Keratinocyte (primary cell): ENCODE measurements at regions not wholly inside any gene's neighbourhood (a gene's known extent, or its start where the extent isn't known, plus 50 kb on each side); places are given as distances from the start of the nearest gene placed in this dataset.

Experiments
- DNase-seq: peaks from one replicate; pipeline ENCODE4 v3.0.0-alpha.2; 2011; ENCODE audit warnings: low read depth, missing footprints, low spot score
- FAIRE-seq: peaks from 2 replicates; lab custom pipeline; 2011; peaks lifted over from hg19 to GRCh38; lab: Jason Lieb, UNC
- H2AFZ ChIP-seq: 2 replicates; pipeline ENCODE4 v1.6.0; 2012; ENCODE audit warnings: low read length, control low read depth, inconsistent platforms; ENCODE audit not compliant: control insufficient read depth
- H3K27ac ChIP-seq: 2 replicates; pipeline ENCODE4 v1.5.1; 2011; ENCODE audit warnings: low read length; ENCODE audit not compliant: control insufficient read depth, insufficient read depth
- H3K27me3 ChIP-seq: 3 replicates; pipeline ENCODE4 v1.6.0; 2011; ENCODE audit warnings: low read length; ENCODE audit not compliant: control insufficient read depth, insufficient read depth; ENCODE audit errors: extremely low read depth
- H3K36me3 ChIP-seq, 2 experiments: 2 replicates in 1 of 2; 3 replicates in 1 of 2; pipeline ENCODE4 v1.5.1; 2011; ENCODE audit warnings: low read length in 2 of 2, mild to moderate bottlenecking in 1 of 2; ENCODE audit not compliant: control insufficient read depth in 2 of 2, insufficient read depth in 2 of 2; ENCODE audit errors: extremely low read depth in 1 of 2
- H3K4me1 ChIP-seq: 3 replicates; pipeline ENCODE4 v1.5.1; 2011; ENCODE audit warnings: low read length; ENCODE audit not compliant: control insufficient read depth, insufficient read depth; ENCODE audit errors: extremely low read depth
- H3K4me2 ChIP-seq: 3 replicates; pipeline ENCODE4 v1.6.0; 2011; ENCODE audit warnings: low read depth, low read length; ENCODE audit not compliant: control insufficient read depth, insufficient read depth; ENCODE audit errors: extremely low read depth
- H3K4me3 ChIP-seq, 3 experiments: fragments of 200-600 bp in 1 of 3; sonication (generic) in 1 of 3; 2 replicates in 2 of 3; 3 replicates in 1 of 3; pipeline ENCODE4 v1.5.1; 2011 to 2016; ENCODE audit warnings: low read length in 3 of 3, mild to moderate bottlenecking in 3 of 3, control low read depth in 2 of 3, inconsistent platforms in 1 of 3, low read depth in 1 of 3, mixed read lengths in 1 of 3, mixed run types in 1 of 3, moderate library complexity in 1 of 3; ENCODE audit not compliant: control insufficient read depth in 2 of 3, insufficient read depth in 2 of 3; ENCODE audit errors: extremely low read depth in 1 of 3
- H3K79me2 ChIP-seq: 2 replicates; pipeline ENCODE4 v1.6.0; 2012; ENCODE audit warnings: low read length; ENCODE audit not compliant: control insufficient read depth, insufficient read depth
- H3K9ac ChIP-seq: 3 replicates; pipeline ENCODE4 v1.6.0; 2011; ENCODE audit warnings: low read length; ENCODE audit not compliant: control insufficient read depth, insufficient read depth; ENCODE audit errors: extremely low read depth
- H3K9me1 ChIP-seq: 3 replicates; pipeline ENCODE4 v1.6.0; 2011; ENCODE audit warnings: low read length; ENCODE audit not compliant: control insufficient read depth, insufficient read depth; ENCODE audit errors: extremely low read depth
- H3K9me3 ChIP-seq: 2 replicates; pipeline ENCODE4 v1.5.1; 2012; ENCODE audit warnings: low read depth, low read length; ENCODE audit not compliant: control insufficient read depth
- H4K20me1 ChIP-seq: 3 replicates; pipeline ENCODE4 v1.6.0; 2011; ENCODE audit warnings: low read length; ENCODE audit not compliant: control insufficient read depth, insufficient read depth; ENCODE audit errors: extremely low read depth
- CTCF ChIP-seq, 3 experiments: IDR thresholded peaks in 1 of 3; conservative IDR thresholded peaks in 1 of 3; optimal IDR thresholded peaks in 1 of 3; 2 replicates in 2 of 3; 3 replicates in 1 of 3; pipeline versions ENCODE3 to v1.5.1; 2011; ENCODE audit warnings: low read length in 3 of 3, mild to moderate bottlenecking in 3 of 3, moderate library complexity in 2 of 3, control low read depth in 1 of 3, inconsistent platforms in 1 of 3; ENCODE audit not compliant: insufficient read depth in 2 of 3; ENCODE audit errors: extremely low read depth in 1 of 3
- EZH2 ChIP-seq: IDR thresholded peaks from one replicate; pipeline ENCODE4 v1.6.1; 2012; ENCODE audit warnings: inconsistent platforms, mild to moderate bottlenecking, low read length, moderate library complexity
- dilution Hi-C: fragments of 300-500 bp; cut with MboI; formaldehyde crosslinking; loops from one replicate; pipeline ENCODE4 v1.7.0; 2020; ENCODE audit warnings: low sequenced_read_pairs; ENCODE audit not compliant: extremely low pct_ligation_motif_present

GRCh38 chr11:87616511-87616910 is 558.7 kb downstream of the RAB38 start:
- DNase-seq (no peak), FAIRE-seq (no peak)
- Histone ChIP-seq H3K36me3 (no peaks in the 10 kb centered on the region), H3K9me3 (no peaks in the 10 kb centered on the region), H3K9ac (no peak overlapping the region), H3K27ac (no peak overlapping the region), H3K27me3 (no peaks in the 10 kb centered on the region), H3K4me3 (no peak overlapping the region), H3K4me1 (no peaks in the 10 kb centered on the region), H3K79me2 (no peaks in the 10 kb centered on the region), H3K4me2 (no peak overlapping the region), H2AFZ (no peak overlapping the region), H3K9me1 (no peaks in the 10 kb centered on the region), H4K20me1 (no peaks in the 10 kb centered on the region)
- TF ChIP-seq CTCF (optimal IDR thresholded peaks at IDR 0.05 in 1 of 3, IDR thresholded peaks at IDR 0.05 in 1 of 3, conservative IDR thresholded peaks at IDR 0.05 in 1 of 3; ENCODE audit: extremely low read depth in 1 of 3, insufficient read depth in 2 of 3, low read length in 3 of 3) (no peak), EZH2 (no peak)
- dilution Hi-C loops: no loop called here

- Histone ChIP-seq H3K4me3 (no peak overlapping the region), H4K20me1 (no peaks in the 10 kb centered on the region), H3K27ac (no peak overlapping the region), H3K9me1 (no peaks in the 10 kb centered on the region), H3K79me2 (no peaks in the 10 kb centered on the region), H3K4me1 (peaks cover 9% of the 10 kb centered on the region), H2AFZ (peak overlapping the region; percentile 90), H3K27me3 (no peaks in the 10 kb centered on the region), H3K9ac (no peak overlapping the region), H3K4me2 (peak overlapping the region; percentile 40), H3K36me3 (no peaks in the 10 kb centered on the region), H3K9me3 (no peaks in the 10 kb centered on the region)
- DNase-seq (no peak), FAIRE-seq (peak; percentile 55)
- dilution Hi-C loops: no loop called here
- TF ChIP-seq EZH2: no peak
- no peak for TF ChIP-seq CTCF (optimal IDR thresholded peaks at IDR 0.05 in 1 of 3, IDR thresholded peaks at IDR 0.05 in 1 of 3, conservative IDR thresholded peaks at IDR 0.05 in 1 of 3; ENCODE audit: extremely low read depth in 1 of 3, insufficient read depth in 2 of 3, low read length in 3 of 3)
These were observed 566.6 kb downstream of the TMEM135 start for GRCh38 chr11:87604350-87604749.
